ENCODE measurements at regions not wholly inside any gene's neighbourhood (a gene's known extent, or its start where the extent isn't known, plus 50 kb on each side); places are given as distances from the start of the nearest gene placed in this dataset.

DNA sequence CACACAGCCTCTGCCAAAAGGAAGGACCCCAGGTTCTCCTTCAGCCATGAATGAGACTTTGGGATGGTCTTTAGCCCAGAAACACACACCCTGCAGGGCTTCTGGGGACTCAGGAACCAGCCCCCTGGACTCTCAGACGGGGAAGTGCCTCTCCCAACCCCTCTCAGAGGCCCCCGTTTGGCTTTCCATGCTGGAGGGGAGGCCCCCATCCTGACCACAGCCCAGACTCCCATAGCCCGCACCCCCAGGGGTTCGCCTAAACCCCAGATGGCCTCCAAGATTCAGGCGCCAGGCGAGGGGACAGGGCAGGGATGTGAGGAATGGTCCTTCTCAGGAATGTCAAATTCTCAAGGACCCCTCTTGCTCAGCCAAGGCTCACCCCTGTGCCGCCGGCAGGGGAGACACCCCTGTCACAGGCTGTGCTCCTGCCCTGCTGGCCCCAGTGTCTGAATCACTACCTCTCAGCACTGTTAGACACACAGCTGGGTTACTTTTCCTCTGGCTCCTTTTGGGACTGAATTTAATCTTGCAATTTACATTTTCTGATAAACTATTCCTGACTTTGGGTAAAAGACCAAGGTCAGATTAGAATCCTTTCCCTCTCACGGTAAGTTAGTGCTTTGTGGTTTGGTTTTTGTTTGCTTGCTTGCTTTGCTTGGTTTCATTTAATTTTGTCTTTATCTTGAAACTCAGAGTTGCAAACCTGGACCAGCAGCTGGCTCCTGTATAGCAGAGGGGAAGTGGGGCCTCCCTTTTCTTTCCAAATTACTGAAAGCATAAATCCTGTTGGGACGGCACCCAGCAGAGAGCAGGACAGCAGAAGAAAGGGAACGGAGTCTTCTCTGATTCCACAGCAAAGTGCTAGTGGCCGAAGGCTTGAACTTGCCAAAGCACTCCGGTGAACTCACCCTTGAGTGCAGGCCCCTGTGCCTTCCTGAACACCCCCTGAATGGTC lies 198.9 kb upstream of the RAB6C start:
- no peak overlapping the region for H3K4me3 ChIP-seq (ENCODE audit: low read depth in 1 of 3, low read length in 3 of 3)
- no peak overlapping the region for H3K9ac ChIP-seq (ENCODE audit: low read depth in 1 of 2, low read length in 2 of 2)
- no peaks in the 10 kb centered on the region for H3K36me3 ChIP-seq (ENCODE audit: control insufficient read depth in 4 of 4, insufficient read depth in 3 of 4, low read depth in 1 of 4, low read length in 3 of 4)
- no peaks in the 10 kb centered on the region for H3K9me3 ChIP-seq (ENCODE audit: control insufficient read depth in 4 of 4, low read length in 3 of 4)
- TF ChIP-seq GABPA (IDR thresholded peaks at IDR 0.05 in 1 of 2, conservative IDR thresholded peaks at IDR 0.05 in 1 of 2) = no peak
- TF ChIP-seq, protein P1, sequence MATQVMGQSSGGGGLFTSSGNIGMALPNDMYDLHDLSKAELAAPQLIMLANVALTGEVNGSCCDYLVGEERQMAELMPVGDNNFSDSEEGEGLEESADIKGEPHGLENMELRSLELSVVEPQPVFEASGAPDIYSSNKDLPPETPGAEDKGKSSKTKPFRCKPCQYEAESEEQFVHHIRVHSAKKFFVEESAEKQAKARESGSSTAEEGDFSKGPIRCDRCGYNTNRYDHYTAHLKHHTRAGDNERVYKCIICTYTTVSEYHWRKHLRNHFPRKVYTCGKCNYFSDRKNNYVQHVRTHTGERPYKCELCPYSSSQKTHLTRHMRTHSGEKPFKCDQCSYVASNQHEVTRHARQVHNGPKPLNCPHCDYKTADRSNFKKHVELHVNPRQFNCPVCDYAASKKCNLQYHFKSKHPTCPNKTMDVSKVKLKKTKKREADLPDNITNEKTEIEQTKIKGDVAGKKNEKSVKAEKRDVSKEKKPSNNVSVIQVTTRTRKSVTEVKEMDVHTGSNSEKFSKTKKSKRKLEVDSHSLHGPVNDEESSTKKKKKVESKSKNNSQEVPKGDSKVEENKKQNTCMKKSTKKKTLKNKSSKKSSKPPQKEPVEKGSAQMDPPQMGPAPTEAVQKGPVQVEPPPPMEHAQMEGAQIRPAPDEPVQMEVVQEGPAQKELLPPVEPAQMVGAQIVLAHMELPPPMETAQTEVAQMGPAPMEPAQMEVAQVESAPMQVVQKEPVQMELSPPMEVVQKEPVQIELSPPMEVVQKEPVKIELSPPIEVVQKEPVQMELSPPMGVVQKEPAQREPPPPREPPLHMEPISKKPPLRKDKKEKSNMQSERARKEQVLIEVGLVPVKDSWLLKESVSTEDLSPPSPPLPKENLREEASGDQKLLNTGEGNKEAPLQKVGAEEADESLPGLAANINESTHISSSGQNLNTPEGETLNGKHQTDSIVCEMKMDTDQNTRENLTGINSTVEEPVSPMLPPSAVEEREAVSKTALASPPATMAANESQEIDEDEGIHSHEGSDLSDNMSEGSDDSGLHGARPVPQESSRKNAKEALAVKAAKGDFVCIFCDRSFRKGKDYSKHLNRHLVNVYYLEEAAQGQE (IDR thresholded peaks at IDR 0.05) = no peak
- TF ChIP-seq, protein P2, sequence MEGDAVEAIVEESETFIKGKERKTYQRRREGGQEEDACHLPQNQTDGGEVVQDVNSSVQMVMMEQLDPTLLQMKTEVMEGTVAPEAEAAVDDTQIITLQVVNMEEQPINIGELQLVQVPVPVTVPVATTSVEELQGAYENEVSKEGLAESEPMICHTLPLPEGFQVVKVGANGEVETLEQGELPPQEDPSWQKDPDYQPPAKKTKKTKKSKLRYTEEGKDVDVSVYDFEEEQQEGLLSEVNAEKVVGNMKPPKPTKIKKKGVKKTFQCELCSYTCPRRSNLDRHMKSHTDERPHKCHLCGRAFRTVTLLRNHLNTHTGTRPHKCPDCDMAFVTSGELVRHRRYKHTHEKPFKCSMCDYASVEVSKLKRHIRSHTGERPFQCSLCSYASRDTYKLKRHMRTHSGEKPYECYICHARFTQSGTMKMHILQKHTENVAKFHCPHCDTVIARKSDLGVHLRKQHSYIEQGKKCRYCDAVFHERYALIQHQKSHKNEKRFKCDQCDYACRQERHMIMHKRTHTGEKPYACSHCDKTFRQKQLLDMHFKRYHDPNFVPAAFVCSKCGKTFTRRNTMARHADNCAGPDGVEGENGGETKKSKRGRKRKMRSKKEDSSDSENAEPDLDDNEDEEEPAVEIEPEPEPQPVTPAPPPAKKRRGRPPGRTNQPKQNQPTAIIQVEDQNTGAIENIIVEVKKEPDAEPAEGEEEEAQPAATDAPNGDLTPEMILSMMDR (IDR thresholded peaks at IDR 0.05; ENCODE audit: low read depth, low read length, missing input control) = no peak
- no peak for TF ChIP-seq SP1 (IDR thresholded peaks at IDR 0.05)
- H3K27me3 ChIP-seq (ENCODE audit: control insufficient read depth in 4 of 4, insufficient read depth in 4 of 4, low read length in 3 of 4) = peaks cover 0 to 3% (median 0%) of the 10 kb centered on the region in 4 donors
- no peak overlapping the region for H3K27ac ChIP-seq (ENCODE audit: low read depth in 1 of 2, low read length in 2 of 2)
- peak; percentile 21 for DNase-seq (ENCODE audit: low spot score)
- WGBS = 71% methylated on average over 13 of the region's 13 CpGs
- no peaks in the 10 kb centered on the region for H3K4me1 ChIP-seq (ENCODE audit: control insufficient read depth in 4 of 4, insufficient read depth in 4 of 4, low read length in 3 of 4)

DNA sequence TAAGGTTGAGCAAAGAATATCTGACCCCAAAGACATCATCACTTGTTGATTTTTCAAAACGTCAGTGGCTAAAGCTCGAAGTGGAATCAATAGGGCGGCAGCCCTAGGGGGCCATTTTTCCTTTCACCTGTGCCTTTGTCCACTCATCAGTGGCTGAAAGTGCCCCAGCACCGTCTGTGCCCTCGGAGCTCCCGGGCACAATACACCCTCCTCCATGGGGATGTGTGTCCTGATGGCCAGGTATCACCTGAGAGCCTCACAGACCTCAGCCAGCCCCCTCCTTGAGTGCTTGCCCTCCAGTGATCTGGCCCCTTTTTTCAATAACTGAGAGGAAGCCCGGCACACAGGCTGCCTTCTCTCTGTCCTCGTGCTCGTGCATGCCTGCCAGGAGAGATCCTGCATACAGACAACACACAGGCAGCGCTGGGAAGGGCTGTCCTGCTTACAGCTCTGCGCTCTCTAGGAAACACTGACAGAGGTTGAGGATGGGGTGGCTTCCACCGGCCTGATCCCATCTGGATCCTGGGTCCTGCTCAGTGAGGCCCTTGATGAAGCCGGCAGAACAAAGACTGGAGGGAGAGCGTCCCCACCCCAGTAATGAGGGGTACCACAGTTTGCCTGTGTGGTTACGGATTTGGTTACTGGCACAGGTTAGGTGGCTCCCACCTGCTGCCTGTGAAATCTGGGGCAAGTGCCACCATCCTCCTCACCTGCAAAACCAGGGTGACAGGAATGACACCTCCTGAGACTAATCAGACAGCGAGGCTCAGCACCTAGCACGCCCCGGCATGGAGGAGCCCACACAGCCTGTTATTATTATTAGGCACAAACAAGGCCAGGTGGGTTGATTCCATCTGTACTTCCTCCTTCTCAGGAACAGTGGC lies 197.5 kb upstream of the RAB6C start:
- no peak overlapping the region for H3K4me3 ChIP-seq (ENCODE audit: low read depth in 1 of 3, low read length in 3 of 3)
- H3K4me1 ChIP-seq (ENCODE audit: control insufficient read depth in 4 of 4, insufficient read depth in 4 of 4, low read length in 3 of 4) = no peaks in the 10 kb centered on the region
- no peaks in the 10 kb centered on the region for H3K36me3 ChIP-seq (ENCODE audit: control insufficient read depth in 4 of 4, insufficient read depth in 3 of 4, low read depth in 1 of 4, low read length in 3 of 4)
- peaks cover 0 to 3% (median 0%) of the 10 kb centered on the region in 4 donors for H3K27me3 ChIP-seq (ENCODE audit: control insufficient read depth in 4 of 4, insufficient read depth in 4 of 4, low read length in 3 of 4)
- H3K27ac ChIP-seq (ENCODE audit: low read depth in 1 of 2, low read length in 2 of 2) = no peak overlapping the region
- H3K9ac ChIP-seq (ENCODE audit: low read depth in 1 of 2, low read length in 2 of 2) = no peak overlapping the region
- WGBS = 63% methylated on average over 18 of the region's 18 CpGs
- peak; percentile 21 for DNase-seq (ENCODE audit: low spot score)
- H3K9me3 ChIP-seq (ENCODE audit: control insufficient read depth in 4 of 4, low read length in 3 of 4) = no peaks in the 10 kb centered on the region
- TF ChIP-seq RXRA (IDR thresholded peaks at IDR 0.05) (no peak), TAF1 (conservative IDR thresholded peaks at IDR 0.05) (no peak), GABPA (IDR thresholded peaks at IDR 0.05 in 1 of 2, conservative IDR thresholded peaks at IDR 0.05 in 1 of 2) (no peak), SP1 (IDR thresholded peaks at IDR 0.05) (no peak), FOXA2 (IDR thresholded peaks at IDR 0.05) (no peak), YY1 (IDR thresholded peaks at IDR 0.05) (no peak), NR2F2 (IDR thresholded peaks at IDR 0.05) (no peak), RAD21 (IDR thresholded peaks at IDR 0.05) (no peak), EGR1 (IDR thresholded peaks at IDR 0.05; ENCODE audit: low read depth in 2 of 2) (no peak)
- TF ChIP-seq, protein P1 (IDR thresholded peaks at IDR 0.05) = no peak
- TF ChIP-seq, protein P3, sequence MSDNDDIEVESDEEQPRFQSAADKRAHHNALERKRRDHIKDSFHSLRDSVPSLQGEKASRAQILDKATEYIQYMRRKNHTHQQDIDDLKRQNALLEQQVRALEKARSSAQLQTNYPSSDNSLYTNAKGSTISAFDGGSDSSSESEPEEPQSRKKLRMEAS (IDR thresholded peaks at IDR 0.05) = no peak
- TF ChIP-seq, protein P4, sequence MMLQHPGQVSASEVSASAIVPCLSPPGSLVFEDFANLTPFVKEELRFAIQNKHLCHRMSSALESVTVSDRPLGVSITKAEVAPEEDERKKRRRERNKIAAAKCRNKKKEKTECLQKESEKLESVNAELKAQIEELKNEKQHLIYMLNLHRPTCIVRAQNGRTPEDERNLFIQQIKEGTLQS (IDR thresholded peaks at IDR 0.05) = no peak
- TF ChIP-seq, protein P5, sequence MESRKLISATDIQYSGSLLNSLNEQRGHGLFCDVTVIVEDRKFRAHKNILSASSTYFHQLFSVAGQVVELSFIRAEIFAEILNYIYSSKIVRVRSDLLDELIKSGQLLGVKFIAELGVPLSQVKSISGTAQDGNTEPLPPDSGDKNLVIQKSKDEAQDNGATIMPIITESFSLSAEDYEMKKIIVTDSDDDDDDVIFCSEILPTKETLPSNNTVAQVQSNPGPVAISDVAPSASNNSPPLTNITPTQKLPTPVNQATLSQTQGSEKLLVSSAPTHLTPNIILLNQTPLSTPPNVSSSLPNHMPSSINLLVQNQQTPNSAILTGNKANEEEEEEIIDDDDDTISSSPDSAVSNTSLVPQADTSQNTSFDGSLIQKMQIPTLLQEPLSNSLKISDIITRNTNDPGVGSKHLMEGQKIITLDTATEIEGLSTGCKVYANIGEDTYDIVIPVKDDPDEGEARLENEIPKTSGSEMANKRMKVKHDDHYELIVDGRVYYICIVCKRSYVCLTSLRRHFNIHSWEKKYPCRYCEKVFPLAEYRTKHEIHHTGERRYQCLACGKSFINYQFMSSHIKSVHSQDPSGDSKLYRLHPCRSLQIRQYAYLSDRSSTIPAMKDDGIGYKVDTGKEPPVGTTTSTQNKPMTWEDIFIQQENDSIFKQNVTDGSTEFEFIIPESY (IDR thresholded peaks at IDR 0.05) = no peak

All from liver (tissue), 8 donors.